ENCODE measurements at regions not wholly inside any gene's neighbourhood (a gene's known extent, or its start where the extent isn't known, plus 50 kb on each side); places are given as distances from the start of the nearest gene placed in this dataset.

- no peak for DNase-seq
- Histone ChIP-seq H3K4me1 (no peaks in the 10 kb centered on the region), H3K27ac (no peak overlapping the region), H3K9me3 (no peaks in the 10 kb centered on the region), H3K36me3 (no peaks in the 10 kb centered on the region), H3K27me3 (no peaks in the 10 kb centered on the region), H3K4me3 (no peak overlapping the region)
- ATAC-seq = no peak
- TF ChIP-seq CTCF (IDR thresholded peaks at IDR 0.05 in 4 of 5, conservative IDR thresholded peaks at IDR 0.05 in 1 of 5) (no peak), POLR2A (IDR thresholded peaks at IDR 0.05) (no peak)
- in situ Hi-C loops (cut with MboI; ENCODE audit: low sequenced_read_pairs in 4 of 4) = no loop called here
- intact Hi-C loops (cut with DNase I; ENCODE audit: low total_unique reads) = no loop called here
Measured at GRCh38 chr4:32572366-32572765, 1852.2 kb downstream of the PCDH7 start.

GRCh38 chr4:32574803-32575202 lies 1854.6 kb downstream of the PCDH7 start:
- DNase-seq (no peak), ATAC-seq (no peak)
- Histone ChIP-seq H3K9me3 (no peaks in the 10 kb centered on the region), H3K36me3 (no peaks in the 10 kb centered on the region), H3K4me3 (no peak overlapping the region), H3K4me1 (no peaks in the 10 kb centered on the region), H3K27me3 (no peaks in the 10 kb centered on the region), H3K27ac (no peak overlapping the region)
- in situ Hi-C loops (cut with MboI; ENCODE audit: low sequenced_read_pairs in 4 of 4) = no loop called here
- intact Hi-C loops (cut with DNase I; ENCODE audit: low total_unique reads) = no loop called here
- TF ChIP-seq CTCF (IDR thresholded peaks at IDR 0.05 in 4 of 5, conservative IDR thresholded peaks at IDR 0.05 in 1 of 5) = no peak
- no peak for TF ChIP-seq POLR2A (IDR thresholded peaks at IDR 0.05)

- no peaks in the 10 kb centered on the region for H3K9me3 ChIP-seq
- no peak overlapping the region for H3K4me3 ChIP-seq
- H3K36me3 ChIP-seq = no peaks in the 10 kb centered on the region
- DNase-seq = no peak
- H3K27ac ChIP-seq = no peak overlapping the region
- no peaks in the 10 kb centered on the region for H3K27me3 ChIP-seq
- in situ Hi-C loops (cut with MboI; ENCODE audit: low sequenced_read_pairs in 4 of 4) = no loop called here
- no peaks in the 10 kb centered on the region for H3K4me1 ChIP-seq
- intact Hi-C loops (cut with DNase I; ENCODE audit: low total_unique reads) = no loop called here
- ATAC-seq = no peak
- TF ChIP-seq POLR2A (IDR thresholded peaks at IDR 0.05) = no peak
- no peak for TF ChIP-seq CTCF (IDR thresholded peaks at IDR 0.05 in 4 of 5, conservative IDR thresholded peaks at IDR 0.05 in 1 of 5)
Measured at GRCh38 chr4:32589097-32589496, 1868.9 kb downstream of the PCDH7 start.

GRCh38 chr4:32589853-32590252 lies 1869.7 kb downstream of the PCDH7 start:
- ATAC-seq (no peak), DNase-seq (no peak)
- no peaks in the 10 kb centered on the region for H3K9me3 ChIP-seq
- no peaks in the 10 kb centered on the region for H3K4me1 ChIP-seq
- H3K4me3 ChIP-seq = no peak overlapping the region
- in situ Hi-C loops (cut with MboI; ENCODE audit: low sequenced_read_pairs in 4 of 4) (no loop called here), intact Hi-C loops (cut with DNase I; ENCODE audit: low total_unique reads) (no loop called here)
- no peaks in the 10 kb centered on the region for H3K27me3 ChIP-seq
- H3K27ac ChIP-seq = no peak overlapping the region
- H3K36me3 ChIP-seq = no peaks in the 10 kb centered on the region
- no peak for TF ChIP-seq POLR2A (IDR thresholded peaks at IDR 0.05)
- TF ChIP-seq CTCF (IDR thresholded peaks at IDR 0.05 in 4 of 5, conservative IDR thresholded peaks at IDR 0.05 in 1 of 5) = no peak

GRCh38 chr4:32597354-32597753 lies 1877.2 kb downstream of the PCDH7 start:
- Histone ChIP-seq H3K36me3 (no peaks in the 10 kb centered on the region), H3K4me3 (no peak overlapping the region), H3K4me1 (no peaks in the 10 kb centered on the region), H3K9me3 (no peaks in the 10 kb centered on the region), H3K27ac (no peak overlapping the region), H3K27me3 (no peaks in the 10 kb centered on the region)
- no peak for ATAC-seq
- in situ Hi-C loops (cut with MboI; ENCODE audit: low sequenced_read_pairs in 4 of 4) (no loop called here), intact Hi-C loops (cut with DNase I; ENCODE audit: low total_unique reads) (no loop called here)
- TF ChIP-seq CTCF (IDR thresholded peaks at IDR 0.05 in 4 of 5, conservative IDR thresholded peaks at IDR 0.05 in 1 of 5) (no peak), POLR2A (IDR thresholded peaks at IDR 0.05) (no peak)
- DNase-seq = no peak
